Glomerular visceral epithelial cell (primary cell): ENCODE measurements at regions not wholly inside any gene's neighbourhood (a gene's known extent, or its start where the extent isn't known, plus 50 kb on each side); places are given as distances from the start of the nearest gene placed in this dataset.
A peak's percentile ranks its signal among the peaks of the same experiment; 100 is the strongest.

ENCODE experiments used
- DNase-seq: peaks from one replicate; pipeline ENCODE4 v3.0.0-alpha.2; 2016; ENCODE audit errors: extremely low spot score

GRCh38 chr7:18407385-18407784 is 88.2 kb upstream of the HDAC9 start:
- no peak for DNase-seq

- peak; percentile 47 for DNase-seq
Measured at GRCh38 chr7:18408461-18408860, 87.1 kb upstream of the HDAC9 start.

- DNase-seq, result no peak
Measured at GRCh38 chr7:18408868-18409267, 86.7 kb upstream of the HDAC9 start.

- no peak for DNase-seq
Measured at GRCh38 chr7:18413447-18413846, 82.1 kb upstream of the HDAC9 start.

GRCh38 chr7:18414885-18415284 is 80.7 kb upstream of the HDAC9 start:
- no peak for DNase-seq

- DNase-seq, result no peak
Measured at GRCh38 chr7:18416988-18417387, 78.6 kb upstream of the HDAC9 start.

- no peak for DNase-seq
Measured at GRCh38 chr7:18419456-18419855, 76.1 kb upstream of the HDAC9 start.

- no peak for DNase-seq
Measured at GRCh38 chr7:18420108-18420507, 75.4 kb upstream of the HDAC9 start.

GRCh38 chr7:18420748-18421147 is 74.8 kb upstream of the HDAC9 start:
- peak; percentile 17 for DNase-seq

- peak; percentile 65 for DNase-seq
Measured at GRCh38 chr7:18421297-18422002, 74.1 kb upstream of the HDAC9 start.

GRCh38 chr7:18425227-18425626 is 70.3 kb upstream of the HDAC9 start:
- DNase-seq, result peak; percentile 11

- no peak for DNase-seq
Measured at GRCh38 chr7:18425838-18426445, 69.6 kb upstream of the HDAC9 start.

GRCh38 chr7:18426564-18427226 is 68.9 kb upstream of the HDAC9 start:
- no peak for DNase-seq

- DNase-seq, result peak; percentile 11
Measured at GRCh38 chr7:18429547-18429946, 66.0 kb upstream of the HDAC9 start.

- DNase-seq, result no peak
Measured at GRCh38 chr7:18430810-18431209, 64.7 kb upstream of the HDAC9 start.

GRCh38 chr7:18434171-18434570 is 61.4 kb upstream of the HDAC9 start:
- no peak for DNase-seq

- no peak for DNase-seq
Measured at GRCh38 chr7:18437101-18437500, 58.4 kb upstream of the HDAC9 start.

- DNase-seq, result no peak
Measured at GRCh38 chr7:18440934-18441333, 54.6 kb upstream of the HDAC9 start.

GRCh38 chr7:18444826-18445225 is 50.7 kb upstream of the HDAC9 start:
- DNase-seq, result no peak

GRCh38 chr7:18445483-18445882 is 50.1 kb upstream of the HDAC9 start:
- DNase-seq, result no peak
